ENCODE measurements at regions not wholly inside any gene's neighbourhood (a gene's known extent, or its start where the extent isn't known, plus 50 kb on each side); places are given as distances from the start of the nearest gene placed in this dataset.

DNA sequence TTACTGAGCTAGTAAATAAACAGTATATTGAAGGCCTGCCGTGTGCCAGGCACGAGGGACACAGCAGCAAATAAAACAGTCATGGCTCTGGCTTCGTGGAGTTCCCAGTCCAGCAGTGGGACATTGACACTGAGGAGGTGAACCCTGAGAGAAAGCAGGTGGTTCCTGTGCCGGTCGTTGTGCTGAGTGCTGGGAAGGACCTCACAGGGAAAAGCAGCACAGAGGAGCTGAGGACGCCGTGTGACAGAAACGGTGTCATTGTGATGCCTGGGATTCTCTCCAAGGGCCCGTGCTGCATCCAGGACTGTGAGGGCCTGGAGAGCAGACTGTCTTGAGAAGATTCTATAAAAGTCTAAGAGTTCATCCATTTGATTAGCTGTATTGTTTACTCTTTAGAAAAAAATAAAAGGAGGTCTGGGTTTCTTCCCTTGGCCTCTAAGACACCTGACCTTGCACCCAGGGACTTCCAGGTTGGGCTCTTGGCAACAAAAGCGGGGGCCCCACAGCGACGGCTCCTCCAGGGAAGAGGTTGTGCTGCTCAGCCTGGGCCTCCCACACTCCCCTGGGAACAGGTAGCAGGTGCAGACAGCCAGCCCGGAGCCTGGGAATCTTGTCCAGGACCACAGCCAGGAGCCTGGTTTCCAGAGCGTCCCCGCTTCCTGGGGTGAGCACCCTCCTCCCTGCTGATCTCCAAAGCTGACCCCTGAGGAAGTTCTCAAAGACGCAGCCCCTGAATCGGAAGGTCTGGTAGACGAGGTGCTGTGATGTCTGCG lies 251.2 kb upstream of the PMEPA1 start:
- DNase-seq = peak; percentile 34

DNA sequence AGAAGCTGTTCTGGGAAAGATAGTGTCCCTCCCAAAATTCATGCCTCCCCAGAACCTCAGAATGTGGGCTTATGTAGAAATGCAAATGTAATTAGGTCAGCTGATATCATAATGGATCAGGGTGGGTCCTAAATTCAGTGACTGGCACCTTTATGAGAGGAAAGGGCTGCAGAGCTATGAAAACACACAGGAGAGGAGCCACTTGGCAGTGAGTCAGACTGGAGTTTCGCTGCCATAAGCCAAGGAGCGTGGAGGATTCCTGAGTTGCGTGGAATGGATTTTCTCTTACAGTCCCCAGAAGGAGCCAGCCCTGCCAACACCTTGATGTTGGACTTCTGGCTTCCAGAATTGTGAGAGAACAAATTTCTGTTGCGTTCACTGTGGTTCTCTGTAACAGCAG lies 249.8 kb upstream of the PMEPA1 start:
- DNase-seq = no peak

DNA sequence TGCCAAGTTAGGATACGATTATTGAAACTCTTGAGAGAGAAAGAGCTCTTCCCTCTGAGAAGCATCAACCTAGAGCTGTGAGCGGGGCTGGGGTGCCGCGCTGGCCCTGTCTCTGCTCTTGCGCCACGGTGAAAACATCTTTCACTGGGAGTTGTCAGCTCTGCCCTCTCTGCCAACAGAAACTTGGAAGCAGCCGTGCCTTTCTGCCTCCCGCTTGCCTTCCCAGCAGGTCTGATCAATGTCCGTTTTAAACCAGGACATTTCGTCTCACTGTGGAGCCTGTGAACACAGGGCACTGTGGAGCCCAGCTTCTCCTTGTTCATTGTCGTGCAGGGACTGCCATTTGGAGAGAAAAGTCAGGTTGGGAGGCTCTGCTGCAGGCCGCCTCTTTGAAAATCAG lies 249.2 kb upstream of the PMEPA1 start:
- no peak for DNase-seq

DNA sequence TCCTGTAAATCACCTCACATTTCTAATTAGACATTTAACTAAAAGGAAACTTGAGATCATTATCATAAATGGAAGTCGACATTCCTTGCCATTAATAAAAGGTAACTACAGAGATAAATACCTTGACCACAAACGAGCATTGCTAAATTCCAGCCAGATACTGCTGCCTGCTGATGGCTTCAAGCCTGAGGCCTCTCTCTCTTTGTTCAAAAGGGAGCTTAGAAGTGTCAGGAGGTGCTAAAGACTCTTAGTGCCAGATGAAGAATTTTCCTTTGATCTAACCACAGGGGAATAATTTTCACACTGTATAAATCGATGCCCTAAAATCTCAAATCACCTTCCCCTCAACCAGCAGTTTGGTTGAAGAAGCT lies 248.2 kb upstream of the PMEPA1 start:
- DNase-seq = no peak

DNA sequence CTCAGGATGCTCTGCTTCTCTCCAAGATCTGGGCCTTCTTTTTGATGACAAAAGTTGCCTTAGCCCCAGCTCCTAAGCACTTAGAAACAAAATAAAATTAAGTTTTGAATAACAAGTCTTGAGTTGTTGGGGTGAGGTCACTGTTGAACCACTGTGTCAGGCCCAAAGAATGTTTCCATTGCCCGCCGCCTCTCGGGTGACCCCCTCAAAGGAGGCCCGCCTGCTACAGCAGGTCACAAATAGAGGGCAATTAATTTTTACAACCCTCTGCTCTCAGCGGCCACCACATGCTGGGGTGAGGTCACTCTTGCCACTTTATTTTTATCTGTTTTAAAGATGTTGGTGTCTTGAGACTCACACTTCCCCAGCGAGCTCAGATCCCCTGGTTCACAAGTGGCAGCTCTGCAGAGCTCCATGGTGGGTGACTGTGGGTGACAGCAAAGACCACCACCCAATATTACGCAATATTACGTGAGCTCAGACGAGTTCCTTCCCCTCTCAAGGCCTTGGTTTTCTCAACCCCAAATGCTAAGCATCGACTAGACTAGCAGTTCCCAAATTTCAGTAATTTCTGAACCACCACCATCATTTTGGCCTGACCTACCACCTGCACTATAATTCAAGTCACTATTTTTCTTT lies 247.7 kb upstream of the PMEPA1 start:
- no peak for DNase-seq

DNA sequence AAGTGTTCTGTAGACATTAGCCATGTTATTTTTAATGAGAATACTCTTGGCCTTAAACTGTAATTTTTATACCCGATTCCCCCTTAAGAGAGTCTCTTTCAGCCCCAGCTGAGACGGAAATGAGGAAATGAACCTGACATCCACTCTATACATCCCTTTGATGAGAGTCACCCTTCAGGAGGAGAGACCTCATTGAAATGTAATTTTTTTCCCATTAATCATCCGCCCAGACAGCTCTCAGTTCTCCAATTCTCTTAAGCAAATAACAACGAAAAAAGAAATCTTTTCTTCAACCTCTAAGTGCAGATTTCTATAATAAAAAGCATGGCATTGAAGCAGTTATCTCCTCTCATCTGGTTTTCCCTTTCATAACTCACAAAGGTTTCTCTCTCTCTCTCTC lies 243.8 kb upstream of the PMEPA1 start:
- DNase-seq = no peak

DNA sequence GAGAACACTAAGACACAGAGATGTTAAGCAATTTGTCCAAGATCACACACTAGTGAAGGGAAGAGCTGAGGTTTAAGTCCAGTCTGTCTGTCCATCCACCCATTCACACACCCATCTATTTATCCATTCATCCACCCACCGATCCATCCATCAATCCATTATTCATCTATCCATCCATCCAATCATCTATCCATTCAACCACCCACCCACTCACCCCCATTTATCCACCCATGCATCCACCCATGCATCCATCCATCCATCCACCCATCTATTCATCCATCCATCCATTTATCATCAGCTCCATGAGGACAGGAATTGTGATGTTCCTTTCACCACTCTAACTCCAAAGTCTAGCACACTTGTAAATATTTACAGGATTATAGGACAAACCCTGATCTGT lies 242.3 kb upstream of the PMEPA1 start:
- DNase-seq = no peak

DNA sequence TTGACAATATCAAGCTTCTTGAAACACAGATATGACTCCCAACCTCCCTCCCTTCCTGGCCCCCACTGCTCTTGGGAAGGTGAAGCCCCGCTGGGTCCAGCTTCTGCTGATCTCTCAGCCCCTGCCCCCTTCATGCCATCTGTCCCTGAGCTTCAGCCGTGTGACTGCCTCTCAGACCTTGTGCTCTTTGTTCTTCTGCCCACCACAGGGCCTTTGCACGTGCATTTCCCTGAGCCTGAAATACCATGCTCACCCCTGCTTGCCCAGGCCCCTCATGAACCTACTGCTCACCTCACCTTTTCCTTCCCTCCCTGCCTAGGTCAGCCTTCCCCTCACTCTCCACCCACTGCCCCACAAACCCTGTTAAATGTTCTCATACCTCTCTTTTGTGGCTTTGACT lies 241.7 kb upstream of the PMEPA1 start:
- no peak for DNase-seq

DNA sequence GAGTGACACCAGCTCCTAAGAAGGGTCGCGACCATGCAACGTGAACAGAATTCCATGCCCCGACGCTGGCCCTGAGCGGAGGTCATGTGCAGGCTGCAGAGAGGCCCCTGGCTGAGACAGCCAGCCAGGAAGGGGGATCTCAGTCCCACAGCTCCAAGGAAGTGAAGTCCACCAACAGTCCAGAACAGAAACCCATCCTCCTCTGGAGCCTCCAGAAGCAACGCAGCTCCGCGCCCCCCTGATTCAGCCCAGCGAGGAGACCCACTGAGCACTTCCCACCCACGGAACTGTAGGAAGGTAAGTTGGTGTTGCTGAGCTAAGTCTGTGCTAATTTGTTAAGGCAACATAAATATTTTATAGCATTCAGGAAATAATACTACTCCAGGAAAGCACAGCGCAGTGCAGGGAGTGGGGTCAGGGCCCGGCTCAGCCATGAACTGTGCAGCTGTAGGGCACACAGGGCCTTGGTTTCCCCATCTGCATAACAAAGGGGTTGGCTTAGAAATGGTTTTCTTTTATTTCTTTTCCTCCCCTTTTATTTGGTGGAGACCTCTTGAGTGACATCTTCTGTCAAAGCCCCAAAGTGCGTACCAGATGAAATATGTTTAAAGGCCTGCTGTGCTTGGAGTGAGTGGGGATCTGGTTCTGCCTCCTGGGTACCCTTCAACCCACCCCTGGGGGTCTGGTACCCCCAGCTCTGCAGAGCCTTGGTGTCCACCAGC lies 241.1 kb upstream of the PMEPA1 start:
- DNase-seq = no peak

DNA sequence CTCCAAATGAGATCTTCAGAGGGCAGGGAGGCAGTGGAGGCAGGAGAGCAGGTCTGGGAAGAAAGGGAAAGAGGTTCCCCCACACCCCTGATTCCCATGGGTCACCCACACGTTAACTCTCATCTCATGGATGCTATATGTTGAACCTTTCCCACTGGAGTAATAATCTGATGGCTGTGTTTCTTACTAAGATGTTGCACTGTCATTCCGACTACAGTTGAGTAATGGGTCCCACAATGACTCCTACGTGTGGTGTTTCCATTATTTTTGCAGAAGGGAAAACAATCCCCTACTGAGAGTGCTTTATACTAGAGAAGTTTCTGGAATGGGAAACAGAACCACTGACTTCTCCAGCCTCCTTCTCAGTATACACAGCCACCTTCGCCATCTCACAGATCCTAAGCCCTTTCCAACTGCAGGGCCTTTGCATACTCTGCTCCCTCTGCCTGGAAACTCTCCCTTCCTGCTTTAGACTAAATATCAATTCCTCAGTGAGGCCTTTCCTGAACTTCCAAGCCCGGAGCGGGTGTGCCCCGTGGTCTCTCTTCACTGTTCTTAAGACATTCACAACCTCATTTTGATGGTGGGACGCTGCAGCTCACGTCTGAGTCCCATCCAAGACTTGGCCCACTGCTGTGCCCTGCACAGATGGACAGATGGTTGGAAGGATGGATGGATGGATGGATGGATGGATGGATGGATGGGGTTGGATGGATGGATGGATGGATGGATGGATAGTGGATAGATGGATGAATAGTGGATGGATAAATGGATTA lies 238.6 kb upstream of the PMEPA1 start:
- DNase-seq = no peak

DNA sequence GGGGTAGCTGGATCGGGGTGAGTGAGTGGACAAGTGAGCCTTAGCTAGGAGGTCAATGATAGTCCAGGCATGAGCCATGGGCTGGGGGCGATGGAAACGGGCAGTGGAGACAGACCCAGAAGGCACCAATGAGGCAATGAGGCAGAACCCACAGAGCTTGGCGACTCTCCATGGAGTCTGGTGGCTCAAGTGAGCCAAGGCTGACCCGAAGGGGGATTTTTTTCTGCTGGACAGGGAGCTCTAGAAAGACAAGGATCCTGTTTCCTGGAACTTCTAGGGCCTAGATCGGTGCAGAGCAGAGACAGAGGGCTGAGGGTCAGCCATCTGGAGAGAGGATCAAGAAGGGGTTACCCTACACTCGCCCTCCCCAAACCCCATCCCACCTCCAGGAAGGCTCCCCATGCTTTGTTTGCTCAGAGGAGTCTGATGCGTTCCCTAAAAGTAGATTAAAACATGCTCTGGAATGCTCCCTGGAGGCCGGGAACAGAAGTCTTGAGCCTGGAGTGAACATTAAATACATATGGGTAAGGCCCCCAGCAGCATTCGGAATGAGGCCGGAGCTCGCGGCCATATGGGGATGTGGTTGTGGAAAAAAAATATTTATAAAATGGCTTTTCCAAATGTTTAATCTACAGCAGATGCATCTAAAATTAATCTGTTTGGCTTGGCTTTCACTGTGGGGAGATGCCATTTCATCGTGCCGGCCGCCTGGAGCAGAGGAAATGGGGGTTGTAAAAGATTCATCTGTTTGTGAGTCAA lies 237.8 kb upstream of the PMEPA1 start:
- no peak for DNase-seq

DNA sequence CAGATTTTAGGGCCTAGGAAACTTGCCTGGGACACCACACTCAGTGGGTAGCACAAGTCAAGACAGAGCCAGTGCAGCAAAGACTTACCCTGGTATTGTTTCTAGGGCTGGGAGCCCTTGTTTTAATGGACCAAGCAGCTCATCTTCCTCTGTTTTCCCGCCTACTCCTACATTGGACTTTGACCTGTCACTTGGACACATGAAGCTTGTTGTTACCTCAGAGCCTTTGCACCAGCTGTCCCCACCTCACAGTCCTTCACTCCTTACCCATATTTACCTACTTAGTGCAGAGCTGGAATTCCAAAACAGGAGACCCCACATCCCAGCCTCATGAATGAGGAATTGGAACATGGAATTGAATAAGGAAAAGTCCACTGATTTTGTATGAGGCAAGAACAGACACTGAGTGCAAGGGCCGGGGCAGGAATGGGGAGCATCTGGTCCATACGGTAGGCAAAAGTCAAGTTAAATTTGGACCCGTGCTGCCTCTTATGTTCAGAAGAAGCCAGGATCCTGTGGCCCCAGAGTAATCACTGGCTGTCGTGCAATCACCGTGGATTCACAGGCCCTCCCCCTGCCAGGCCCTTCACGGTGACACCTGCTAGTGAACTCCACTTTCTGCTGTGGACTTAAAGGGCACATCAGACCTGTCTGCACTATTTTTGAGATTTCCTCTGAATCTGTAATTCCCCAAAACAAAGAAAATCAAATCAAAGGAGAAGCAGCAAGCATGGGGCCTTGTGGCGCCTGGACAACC lies 236.9 kb upstream of the PMEPA1 start:
- no peak for DNase-seq

DNA sequence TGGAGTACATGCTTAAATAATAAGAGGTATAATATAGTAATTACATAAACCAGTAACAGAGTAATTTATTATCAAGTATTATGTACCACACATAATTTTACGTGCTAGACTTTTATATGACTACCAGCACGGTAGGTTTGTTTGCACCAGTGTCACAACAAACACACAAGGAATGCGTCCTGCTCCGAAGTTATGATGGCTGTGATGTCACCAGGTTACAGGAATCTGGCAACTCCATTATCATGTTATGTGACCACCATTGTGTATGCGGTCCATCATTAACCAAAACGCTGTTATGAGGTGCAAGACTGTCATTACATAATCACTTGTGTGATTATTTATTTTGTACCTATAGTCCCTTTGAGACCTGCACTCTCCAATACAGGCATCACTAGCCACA lies 235.2 kb upstream of the PMEPA1 start:
- DNase-seq = no peak

DNA sequence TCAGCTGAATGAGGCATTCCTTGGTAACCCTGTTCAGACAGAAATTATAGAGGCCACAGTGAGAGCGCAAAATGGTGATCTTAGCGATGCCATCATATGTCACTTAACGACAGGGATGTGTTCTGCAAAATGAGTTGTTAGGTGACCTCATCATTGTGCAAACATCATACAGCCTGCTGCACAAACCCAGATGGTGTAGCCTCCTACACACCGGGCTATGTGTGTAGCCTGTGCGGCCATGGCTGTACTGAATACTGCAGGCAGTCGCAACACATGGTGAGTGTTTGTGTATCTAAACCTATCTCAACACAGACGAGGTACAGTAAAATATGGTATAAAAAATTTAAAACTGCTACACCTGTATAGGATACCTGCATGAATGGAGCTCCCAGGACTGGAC lies 234.1 kb upstream of the PMEPA1 start:
- DNase-seq = no peak

DNA sequence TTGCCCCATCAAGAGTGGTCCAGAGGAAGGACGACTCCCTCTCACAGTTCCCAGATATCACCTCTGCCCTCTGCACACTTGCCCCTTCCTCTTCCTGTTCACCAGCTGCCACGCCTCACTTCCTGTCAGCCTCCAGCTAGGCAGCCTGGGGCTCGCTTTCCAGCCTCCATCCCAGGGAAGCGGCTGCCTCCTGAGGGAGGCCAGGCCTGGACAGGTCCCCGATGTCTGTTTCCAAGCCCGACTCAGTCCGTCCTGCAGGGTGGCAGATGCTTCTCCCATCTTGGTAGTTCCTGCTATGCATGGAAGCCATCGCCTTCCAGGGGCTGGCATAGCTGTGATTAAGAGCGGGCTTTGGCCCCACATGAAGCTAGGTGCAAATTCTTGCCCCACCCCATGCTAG lies 233.5 kb upstream of the PMEPA1 start:
- no peak for DNase-seq

DNA sequence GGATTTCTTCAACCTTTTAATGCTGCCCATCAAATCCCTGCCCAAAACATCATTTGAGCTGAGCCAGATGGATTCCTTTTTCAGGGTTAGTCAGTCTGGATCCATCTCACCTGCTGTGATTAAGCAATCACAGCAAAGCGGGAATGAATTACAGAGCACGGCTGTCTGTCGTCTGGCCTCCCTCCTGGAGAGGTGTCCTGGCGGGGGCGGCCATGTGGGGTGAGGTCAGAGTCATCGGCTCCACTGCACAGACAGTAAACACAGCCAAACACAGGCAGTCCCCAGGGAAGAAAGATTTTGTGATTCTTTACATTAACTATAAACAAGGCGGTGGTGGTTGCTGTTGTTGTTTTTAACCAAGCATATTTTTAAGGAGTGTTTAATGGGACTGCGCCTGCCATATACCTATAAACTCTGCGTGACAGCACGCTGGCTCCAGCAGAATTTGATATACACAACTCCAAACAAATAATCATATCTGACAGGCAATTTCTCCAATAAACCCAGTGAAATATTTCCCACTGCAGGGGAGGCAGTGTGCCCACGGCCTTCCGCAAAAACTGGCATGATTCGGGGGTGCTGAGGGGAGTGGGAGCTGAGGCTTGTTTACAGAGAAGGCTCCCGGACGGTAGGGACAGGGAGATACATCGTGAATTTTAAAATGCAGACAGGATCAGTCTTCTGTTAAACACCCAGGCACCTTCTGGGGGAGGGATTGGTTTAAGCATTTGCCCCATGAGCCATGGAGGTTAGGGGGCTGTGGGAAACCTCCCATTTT lies 232.0 kb upstream of the PMEPA1 start:
- peak; percentile 68 for DNase-seq

DNA sequence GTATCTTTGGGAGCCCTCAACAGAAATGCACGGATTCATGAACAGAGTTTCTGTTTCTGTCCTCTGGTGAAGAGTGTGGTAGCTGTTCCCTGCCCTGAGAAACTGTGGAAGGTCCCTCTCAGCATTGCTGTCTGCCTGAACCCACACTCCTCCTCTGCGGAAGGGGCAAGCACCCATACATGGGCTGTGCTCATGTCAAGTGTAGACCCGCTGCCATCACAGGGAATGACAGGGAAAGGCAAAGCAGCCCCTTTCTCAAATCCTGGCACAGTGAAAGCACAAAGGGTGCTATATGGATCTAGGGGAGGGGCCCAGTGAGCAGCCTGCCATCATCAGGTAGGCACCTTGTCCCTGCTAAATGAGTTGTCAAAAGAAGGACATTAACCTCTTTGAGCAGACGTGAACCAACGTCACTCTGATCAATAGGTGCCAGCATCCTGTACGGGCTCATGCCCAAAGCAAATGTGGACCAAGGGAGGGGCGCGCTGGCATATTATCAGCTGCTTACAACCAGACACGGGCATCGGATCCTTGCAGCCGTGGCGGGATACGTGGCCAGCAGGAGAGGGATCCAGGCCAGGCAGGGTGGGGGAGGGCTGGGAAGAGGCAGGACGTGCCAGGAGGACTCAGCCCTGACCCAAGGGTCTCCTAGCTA lies 231.2 kb upstream of the PMEPA1 start:
- peak; percentile 71 for DNase-seq

DNA sequence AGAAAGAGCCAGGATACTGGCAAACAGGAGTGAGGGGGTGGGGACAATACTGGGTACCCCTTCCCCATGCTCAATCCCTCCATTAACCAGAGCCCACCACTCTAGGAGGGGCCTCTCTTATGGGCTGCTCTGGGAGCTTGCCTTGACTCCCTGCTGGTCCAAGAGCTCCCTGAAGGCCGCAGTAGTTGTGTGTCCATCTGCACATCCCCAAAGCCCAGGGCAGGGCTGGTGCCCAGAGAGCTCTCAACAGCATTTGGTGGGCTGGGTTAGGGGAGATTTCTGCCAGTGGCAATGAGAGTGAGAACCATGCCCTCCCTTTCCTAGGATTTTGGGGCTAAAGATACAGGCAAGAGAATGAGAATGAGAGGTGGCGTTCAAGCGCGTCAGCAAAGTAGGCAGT lies 230.6 kb upstream of the PMEPA1 start:
- DNase-seq = no peak

DNA sequence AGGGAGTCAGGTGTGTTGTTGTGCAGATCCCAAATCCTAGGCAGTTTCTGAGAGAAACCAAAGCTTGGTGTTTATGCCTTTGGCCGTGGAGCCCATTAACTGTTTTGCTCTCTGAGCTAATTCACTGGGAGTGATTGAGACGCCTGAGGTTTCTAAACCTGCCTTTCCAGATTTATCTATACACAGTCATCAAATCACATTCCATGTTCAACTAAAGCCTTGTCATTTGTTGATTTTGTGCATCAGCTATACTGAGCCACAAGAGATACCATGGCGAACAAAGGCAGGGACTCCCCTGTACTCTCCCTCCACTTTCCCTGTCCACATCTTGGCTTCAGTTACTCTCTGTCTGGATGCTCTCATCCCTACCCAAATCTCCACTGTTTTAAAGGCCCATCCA lies 229.7 kb upstream of the PMEPA1 start:
- DNase-seq = no peak
